ENCODE measurements at regions not wholly inside any gene's neighbourhood (a gene's known extent, or its start where the extent isn't known, plus 50 kb on each side); places are given as distances from the start of the nearest gene placed in this dataset.

DNA sequence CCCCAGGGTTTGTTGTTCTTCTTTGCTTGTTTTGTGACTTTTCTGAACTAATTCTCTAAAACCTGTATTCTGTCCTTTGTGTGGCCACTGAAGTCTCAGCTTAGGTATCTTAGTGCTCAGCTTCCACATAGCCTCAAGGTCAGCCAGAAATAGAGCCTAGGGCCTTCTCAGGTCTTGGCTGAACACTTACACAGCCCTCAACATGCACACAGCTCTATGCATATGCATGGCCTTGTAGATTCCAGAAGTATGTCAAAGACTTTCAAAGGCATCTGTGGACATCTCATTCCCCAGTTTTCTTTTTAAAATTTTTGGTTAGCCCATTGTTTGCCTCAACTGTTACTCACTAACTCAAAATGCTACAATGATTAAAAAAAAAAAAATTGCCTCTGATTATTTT, 99.9 kb upstream of the GRIA1 start:
- TF ChIP-seq, protein P1, sequence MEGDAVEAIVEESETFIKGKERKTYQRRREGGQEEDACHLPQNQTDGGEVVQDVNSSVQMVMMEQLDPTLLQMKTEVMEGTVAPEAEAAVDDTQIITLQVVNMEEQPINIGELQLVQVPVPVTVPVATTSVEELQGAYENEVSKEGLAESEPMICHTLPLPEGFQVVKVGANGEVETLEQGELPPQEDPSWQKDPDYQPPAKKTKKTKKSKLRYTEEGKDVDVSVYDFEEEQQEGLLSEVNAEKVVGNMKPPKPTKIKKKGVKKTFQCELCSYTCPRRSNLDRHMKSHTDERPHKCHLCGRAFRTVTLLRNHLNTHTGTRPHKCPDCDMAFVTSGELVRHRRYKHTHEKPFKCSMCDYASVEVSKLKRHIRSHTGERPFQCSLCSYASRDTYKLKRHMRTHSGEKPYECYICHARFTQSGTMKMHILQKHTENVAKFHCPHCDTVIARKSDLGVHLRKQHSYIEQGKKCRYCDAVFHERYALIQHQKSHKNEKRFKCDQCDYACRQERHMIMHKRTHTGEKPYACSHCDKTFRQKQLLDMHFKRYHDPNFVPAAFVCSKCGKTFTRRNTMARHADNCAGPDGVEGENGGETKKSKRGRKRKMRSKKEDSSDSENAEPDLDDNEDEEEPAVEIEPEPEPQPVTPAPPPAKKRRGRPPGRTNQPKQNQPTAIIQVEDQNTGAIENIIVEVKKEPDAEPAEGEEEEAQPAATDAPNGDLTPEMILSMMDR (IDR thresholded peaks at IDR 0.05) = no peak
- no peak for TF ChIP-seq POLR2A (IDR thresholded peaks at IDR 0.05)
